EH (cell line): ENCODE measurements at regions not wholly inside any gene's neighbourhood (a gene's known extent, or its start where the extent isn't known, plus 50 kb on each side); places are given as distances from the start of the nearest gene placed in this dataset.

Experiments used
- DNase-seq: peaks from one replicate; pipeline ENCODE4 v3.0.0-alpha.2; 2015; ENCODE audit warnings: low read depth

GRCh38 chr9:13487498-13487897 lies 208.0 kb upstream of the MPDZ start:
- DNase-seq: no peak

GRCh38 chr9:13487071-13487470 lies 207.6 kb upstream of the MPDZ start:
- no peak for DNase-seq

GRCh38 chr9:13485068-13485596 lies 205.6 kb upstream of the MPDZ start:
- peak; percentile 6 for DNase-seq

GRCh38 chr9:13484186-13484585 lies 204.7 kb upstream of the MPDZ start:
- no peak for DNase-seq

- DNase-seq: no peak
Observed at GRCh38 chr9:13481274-13481673, 201.8 kb upstream of the MPDZ start.

- peak; percentile 1 for DNase-seq
Observed at GRCh38 chr9:13480693-13481092, 201.2 kb upstream of the MPDZ start.

GRCh38 chr9:13479096-13479495 lies 199.6 kb upstream of the MPDZ start:
- DNase-seq: no peak

- peak; percentile 1 for DNase-seq
Observed at GRCh38 chr9:13478639-13479038, 199.1 kb upstream of the MPDZ start.

- DNase-seq: peak; percentile 33
Observed at GRCh38 chr9:13478160-13478559, 198.7 kb upstream of the MPDZ start.

GRCh38 chr9:13470836-13471235 lies 191.3 kb upstream of the MPDZ start:
- DNase-seq: no peak

GRCh38 chr9:13467157-13467556 lies 187.7 kb upstream of the MPDZ start:
- DNase-seq: no peak

GRCh38 chr9:13461414-13461991 lies 182.0 kb upstream of the MPDZ start:
- no peak for DNase-seq

GRCh38 chr9:13459071-13459470 lies 179.6 kb upstream of the MPDZ start:
- no peak for DNase-seq

- no peak for DNase-seq
Observed at GRCh38 chr9:13457795-13458194, 178.3 kb upstream of the MPDZ start.

- DNase-seq: no peak
Observed at GRCh38 chr9:13450723-13451122, 171.2 kb upstream of the MPDZ start.

GRCh38 chr9:13448482-13448881 lies 169.0 kb upstream of the MPDZ start:
- DNase-seq: no peak

- DNase-seq: no peak
Observed at GRCh38 chr9:13447843-13448422, 168.4 kb upstream of the MPDZ start.

- DNase-seq: no peak
Observed at GRCh38 chr9:13446938-13447842, 167.7 kb upstream of the MPDZ start.

- no peak for DNase-seq
Observed at GRCh38 chr9:13446286-13446937, 166.9 kb upstream of the MPDZ start.

GRCh38 chr9:13445103-13445500 lies 165.6 kb upstream of the MPDZ start:
- no peak for DNase-seq

GRCh38 chr9:13444245-13445102 lies 165.0 kb upstream of the MPDZ start:
- no peak for DNase-seq
